ENCODE measurements at regions not wholly inside any gene's neighbourhood (a gene's known extent, or its start where the extent isn't known, plus 50 kb on each side); places are given as distances from the start of the nearest gene placed in this dataset.
"Not testable (repeated sequence)": the region's sequence is repeated elsewhere in the genome, so short reads cannot be mapped to it uniquely, and the experiment has no call there.

DNA sequence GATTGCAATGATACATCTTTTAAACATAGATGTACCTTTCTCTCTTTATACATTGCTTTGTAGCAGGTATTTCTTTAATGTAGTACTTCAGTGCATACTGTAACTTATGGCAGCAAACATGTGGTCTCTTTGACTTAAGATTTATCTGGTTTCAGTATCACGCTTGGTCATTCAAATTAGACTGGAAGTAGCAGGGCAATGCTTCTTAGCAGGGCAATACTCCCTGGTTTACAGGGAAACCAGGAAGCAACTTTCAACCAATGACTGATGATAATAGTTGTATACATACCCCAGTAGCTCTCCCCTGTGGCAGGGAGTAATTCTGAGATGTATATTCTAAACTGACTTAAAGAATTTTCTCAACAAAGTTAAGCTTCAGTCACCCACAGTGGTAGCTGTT is 761.1 kb upstream of the CDH10 start:
- intact Hi-C loops (cut with micrococcal nuclease) = no loop called here

DNA sequence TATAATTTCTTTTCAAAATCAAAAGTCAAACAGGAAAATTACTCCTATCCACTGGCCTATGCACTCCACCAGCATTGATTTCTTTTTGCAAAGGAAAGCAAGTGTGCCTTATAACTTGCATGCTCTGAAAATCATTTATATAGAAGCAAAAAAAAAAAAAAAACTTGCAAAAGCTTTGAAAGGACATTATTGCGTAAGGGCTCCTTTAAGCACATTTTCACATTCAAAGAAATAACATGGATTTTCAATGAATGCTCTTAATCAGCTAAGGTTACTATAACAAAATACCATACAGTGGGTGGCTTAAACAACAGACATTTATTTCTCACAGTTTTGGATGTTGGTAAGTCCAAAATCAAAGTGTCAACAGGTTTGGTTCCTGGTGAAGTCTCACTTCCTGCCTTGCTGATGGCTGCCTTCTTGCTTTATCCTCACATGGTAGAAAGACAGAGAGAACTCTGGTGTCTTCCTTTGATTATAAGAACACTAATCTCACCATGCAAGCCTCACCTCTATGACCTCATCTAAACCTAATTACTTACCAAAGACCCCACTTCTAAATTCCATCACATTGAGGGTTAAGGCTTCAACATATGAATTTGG is 755.2 kb upstream of the CDH10 start:
- intact Hi-C loops (cut with micrococcal nuclease) = no loop called here

DNA sequence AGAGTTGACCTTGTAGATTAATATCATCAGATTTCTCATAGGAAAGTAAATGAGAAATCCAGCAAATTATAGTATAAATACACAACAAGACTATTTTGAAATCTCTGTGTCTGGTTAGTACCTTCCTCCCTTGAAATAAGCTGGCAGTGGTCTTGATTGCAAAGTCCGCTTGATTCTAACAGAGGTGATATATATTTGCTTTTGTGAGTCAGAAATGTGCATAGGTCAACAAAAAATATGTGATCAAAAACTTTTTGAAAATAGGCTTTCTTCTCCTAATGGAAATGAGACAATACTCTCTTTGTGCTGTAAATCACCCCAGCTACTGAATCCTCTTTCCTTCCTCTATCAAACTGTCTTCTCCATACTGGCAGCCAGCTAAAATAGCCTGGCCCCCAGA is 749.2 kb upstream of the CDH10 start:
- intact Hi-C loops (cut with micrococcal nuclease) = no loop called here

DNA sequence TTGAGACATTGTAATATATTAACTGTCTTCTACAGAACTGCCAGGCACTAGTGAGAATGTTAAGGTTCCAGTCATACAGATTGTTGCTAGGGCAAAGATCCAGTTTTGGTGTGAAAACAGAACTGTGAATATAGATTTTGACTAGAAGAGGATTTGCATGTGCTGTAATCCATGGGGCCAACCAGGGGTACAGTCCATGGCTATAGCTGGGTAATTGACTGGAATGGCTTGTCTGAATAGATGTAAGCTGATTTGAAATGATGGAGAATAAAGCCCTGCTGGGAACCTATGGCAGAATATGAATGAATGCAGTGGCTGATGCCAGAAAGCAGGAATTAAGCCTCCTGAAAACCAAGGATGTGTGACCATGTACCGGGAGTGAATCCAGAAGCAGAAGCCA is 748.5 kb upstream of the CDH10 start:
- intact Hi-C loops (cut with micrococcal nuclease) = no loop called here

DNA sequence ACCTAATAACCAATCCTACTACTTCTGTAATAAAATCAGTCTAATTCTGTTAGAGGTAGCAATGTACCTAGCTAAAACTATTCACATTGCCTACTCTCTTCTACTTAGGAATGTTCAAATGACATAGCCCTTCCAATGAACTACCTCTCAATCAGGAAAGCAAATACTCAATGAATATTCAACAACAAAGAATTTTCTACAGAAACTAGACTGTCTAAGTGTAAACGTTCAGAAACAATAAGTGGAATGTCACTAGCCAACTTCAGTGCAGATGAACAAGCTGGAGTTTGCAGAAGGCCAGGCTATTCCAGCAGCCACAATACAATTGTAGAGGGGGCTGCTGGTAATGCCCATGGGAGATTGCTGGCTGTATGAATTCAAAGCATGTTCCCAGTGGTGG is 743.2 kb upstream of the CDH10 start:
- intact Hi-C loops (cut with micrococcal nuclease) = no loop called here

DNA sequence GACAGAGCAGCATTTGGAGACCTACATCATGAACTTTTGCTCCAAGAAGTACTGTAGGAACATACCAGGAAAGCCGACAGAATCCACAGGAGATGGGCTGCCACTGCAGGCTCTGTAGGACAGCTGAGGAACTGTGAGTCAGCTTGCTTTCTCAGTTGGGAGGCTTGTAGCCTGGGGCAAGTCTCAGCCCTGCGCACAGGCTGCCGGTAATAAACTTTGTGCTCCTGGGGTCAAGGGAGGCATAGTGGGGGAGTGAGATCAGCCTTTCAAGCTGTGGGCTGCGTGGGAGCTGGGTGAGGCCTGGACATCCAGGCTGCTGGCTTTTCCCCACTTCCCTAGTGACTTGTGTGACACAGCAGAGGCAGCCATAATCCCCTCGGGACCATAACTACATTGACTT is 718.0 kb upstream of the CDH10 start:
- intact Hi-C loops (cut with micrococcal nuclease) = no loop called here

DNA sequence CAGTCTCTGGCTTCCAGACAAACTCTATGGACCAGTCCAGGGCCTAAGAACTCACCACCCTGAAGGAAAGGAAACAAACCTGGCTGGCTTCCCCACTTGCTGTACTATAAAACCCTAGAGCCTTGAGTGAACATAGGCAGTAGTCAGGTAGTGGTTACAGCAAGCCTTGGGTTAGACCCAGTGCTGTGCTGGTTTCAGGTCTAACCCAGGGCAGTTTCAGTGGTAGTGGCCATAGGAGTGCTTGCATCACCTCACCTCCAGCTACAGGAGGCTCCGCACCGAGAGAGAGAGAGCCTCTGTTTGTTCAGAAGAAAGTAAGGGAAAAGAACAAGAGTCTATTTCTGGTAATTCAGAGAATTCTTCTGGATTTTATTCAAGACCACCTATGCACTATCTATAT is 714.1 kb upstream of the CDH10 start:
- intact Hi-C loops (cut with micrococcal nuclease) = no loop called here

DNA sequence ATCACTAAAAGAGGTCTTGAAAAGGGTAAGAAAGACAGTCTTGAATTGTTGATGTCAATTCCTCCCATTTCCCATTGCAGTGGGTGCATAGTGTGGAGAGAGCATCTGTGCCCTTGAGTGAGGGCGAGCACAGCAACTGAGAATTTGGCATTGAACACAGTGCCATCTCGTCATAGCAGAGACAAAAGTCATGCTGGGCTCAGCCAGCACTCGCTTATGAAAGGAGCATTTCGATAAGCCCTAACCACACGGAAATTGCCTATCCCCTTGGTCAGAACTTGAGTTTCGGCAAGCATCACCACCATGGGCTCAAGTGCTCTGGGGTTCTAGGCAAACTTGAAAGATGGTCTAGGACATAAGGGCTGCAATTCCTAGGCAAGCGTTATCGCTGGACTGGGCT is 712.8 kb upstream of the CDH10 start:
- intact Hi-C loops (cut with micrococcal nuclease) = no loop called here

DNA sequence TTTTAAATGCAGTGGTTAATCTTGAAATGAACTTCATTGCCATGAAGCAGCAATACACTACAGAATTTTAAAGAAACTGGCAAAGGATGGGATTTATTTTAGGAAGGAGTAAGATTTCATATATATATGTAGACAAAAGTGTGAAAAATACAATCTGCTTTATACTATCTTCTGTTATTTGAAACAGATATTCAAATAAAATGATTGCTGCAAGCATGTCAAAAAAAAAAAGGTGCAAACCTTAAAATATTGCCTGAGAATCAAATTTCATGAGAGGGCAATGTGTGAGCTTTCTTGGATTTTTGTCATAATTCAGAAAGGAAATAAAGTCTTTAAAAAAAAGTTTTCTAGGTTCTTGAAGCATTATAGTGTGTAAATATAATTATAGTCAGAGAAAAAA is 705.0 kb upstream of the CDH10 start:
- intact Hi-C loops (cut with micrococcal nuclease) = no loop called here

DNA sequence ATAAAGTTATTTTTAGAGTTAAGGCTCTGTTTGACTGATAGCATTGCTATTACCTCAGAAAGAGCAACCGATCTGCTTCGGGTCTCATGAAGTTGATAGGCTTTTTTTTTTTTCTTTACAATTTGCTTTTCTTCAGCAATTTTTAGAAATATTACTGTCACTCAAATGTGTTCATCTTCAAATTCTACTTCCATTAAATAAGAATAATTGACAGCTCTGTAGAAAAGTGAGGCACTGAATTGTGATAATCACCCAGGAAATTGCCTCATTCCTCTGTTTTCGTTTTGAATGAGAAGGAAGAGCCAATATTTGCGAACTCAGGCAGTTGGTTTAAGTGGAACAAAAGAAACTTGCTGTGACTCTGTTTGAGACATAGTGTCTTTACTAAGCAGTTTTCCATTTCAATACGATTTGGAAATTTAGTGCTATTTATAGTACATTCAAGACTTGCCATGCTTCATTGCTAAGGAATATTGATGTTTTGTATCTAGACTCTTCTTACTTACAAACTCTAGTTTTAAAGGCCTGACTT is 700.5 kb upstream of the CDH10 start:
- intact Hi-C loops (cut with micrococcal nuclease) = no loop called here

DNA sequence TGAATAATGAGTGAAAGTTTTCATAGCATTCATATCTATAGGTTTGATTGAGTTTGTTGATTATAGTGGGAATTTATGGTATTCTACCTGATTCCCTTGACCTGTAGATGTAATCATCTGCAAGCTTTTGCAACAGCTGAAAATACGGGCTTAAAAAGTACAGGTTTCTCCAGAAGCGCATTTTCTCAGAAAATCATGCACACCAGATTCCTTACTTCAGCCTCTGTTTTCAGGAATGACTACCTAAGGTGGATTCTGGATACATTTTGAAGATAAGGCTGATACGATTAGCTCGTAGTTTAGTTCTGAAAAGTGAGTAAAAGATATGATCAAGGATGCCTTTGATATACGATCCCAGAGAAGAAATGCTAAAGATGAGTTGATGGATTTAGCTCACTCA is 694.8 kb upstream of the CDH10 start:
- intact Hi-C loops (cut with micrococcal nuclease) = no loop called here

DNA sequence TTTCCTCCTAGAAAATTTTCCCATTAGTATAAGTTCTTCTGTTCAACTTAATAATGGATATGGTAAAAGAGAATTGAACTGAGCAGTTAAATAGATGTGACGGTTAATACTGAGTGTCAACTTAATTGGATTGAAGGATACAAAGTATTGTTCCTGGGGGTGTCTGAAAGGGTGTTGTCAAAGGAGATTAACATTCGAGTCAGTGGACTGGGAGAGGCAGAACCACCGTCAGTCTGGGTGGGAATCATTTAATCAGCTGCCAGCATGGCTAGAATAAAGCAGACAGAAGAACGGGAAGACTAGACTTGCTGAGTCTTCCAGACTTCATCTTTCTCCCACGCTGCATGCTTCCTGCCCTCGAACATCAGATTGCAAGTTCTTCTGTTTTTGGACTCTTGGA is 689.6 kb upstream of the CDH10 start:
- intact Hi-C loops (cut with micrococcal nuclease) = no loop called here

DNA sequence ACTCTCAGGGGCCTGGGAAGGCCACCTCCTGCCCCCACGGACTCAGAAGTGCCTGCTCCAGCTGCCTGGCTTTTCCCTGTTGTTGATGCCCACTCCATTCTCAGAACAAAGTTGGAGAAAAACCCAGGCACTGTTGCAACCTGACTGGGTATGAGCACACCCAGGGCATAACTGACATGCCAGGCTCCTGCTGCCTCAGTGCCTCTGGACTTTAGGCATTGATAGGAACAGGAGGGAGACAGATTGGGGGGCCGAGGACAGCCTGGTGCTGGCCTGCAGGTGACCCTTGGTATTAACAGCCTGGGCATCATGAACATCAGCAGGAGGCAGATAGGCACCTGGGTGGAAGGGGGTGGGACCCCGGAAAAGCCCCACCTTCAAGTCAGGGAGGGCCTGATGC is 685.9 kb upstream of the CDH10 start:
- intact Hi-C loops (cut with micrococcal nuclease) = no loop called here

DNA sequence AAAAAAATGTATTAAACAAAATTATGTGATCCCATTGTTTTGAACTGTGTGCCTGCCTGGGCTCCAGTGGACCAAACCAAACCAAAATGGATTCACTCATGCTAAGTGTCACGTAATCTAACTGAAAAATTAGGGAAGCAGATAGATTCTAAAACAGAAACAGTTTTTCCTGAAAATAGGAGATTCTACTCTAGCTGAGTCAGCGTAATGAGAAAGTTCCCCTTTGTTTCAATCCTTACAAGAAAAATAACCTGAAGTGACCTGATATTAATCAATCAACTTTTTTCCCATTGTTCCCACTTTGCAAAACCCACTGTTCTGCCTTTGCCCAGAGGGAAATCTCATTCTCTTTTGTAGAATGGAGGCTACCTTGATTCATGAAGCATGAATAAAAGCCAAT is 682.4 kb upstream of the CDH10 start:
- intact Hi-C loops (cut with micrococcal nuclease) = no loop called here

DNA sequence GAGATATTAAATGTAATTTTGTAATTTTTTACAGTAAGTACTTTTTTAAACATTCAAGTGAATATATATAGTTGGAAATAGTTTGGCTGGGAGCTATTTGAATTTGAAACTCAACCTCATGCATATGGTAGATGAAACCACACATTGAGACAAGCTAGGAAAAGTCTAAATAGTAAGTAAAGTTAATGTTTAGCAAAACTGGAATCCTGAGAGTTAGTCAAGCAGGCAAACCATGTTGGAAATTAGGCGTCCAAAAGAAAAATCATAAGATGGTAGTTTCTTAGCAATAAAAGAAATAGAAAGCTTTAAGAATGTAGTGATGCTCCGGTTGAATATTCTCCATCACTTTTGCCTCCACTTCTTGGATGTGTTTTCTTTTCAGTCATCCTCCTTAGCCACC is 657.1 kb upstream of the CDH10 start:
- intact Hi-C loops (cut with micrococcal nuclease) = no loop called here

DNA sequence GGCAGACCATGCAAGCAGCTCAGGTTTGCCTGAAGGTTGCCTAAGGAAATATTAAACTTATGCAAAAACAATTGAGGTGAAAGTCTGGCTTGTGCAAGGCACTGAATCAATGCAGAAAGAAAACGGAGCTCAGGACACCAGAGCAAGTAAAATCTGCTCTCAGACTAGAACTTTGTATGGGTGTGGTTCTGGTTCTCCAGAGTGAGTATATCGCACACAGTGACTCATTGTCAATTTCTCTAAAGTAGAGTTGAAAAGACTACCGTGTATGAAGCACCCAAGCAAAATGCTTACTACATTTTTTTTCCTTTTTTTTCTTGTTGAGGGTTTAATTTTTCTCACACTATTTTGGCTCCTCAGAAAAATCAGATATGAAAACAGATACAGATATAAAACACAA is 650.3 kb upstream of the CDH10 start:
- intact Hi-C loops (cut with micrococcal nuclease) = no loop called here

DNA sequence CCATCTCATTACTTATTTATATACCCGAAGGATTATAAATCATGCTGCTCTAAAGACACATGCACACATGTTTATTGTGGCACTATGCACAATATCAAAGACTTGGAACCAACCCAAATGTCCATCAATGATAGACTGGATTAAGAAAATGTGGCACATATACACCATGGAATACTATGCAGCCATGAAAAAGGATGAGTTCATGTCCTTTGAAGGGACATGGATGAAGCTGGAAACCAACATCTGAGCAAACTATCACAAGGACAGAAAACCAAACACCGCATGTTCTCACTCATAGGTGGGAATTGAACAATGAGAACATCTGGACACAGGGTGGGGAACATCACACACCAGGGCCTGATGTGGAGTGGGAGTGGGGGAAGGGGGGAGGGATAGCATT is 645.0 kb upstream of the CDH10 start:
- intact Hi-C loops (cut with micrococcal nuclease) = not testable (repeated sequence)

DNA sequence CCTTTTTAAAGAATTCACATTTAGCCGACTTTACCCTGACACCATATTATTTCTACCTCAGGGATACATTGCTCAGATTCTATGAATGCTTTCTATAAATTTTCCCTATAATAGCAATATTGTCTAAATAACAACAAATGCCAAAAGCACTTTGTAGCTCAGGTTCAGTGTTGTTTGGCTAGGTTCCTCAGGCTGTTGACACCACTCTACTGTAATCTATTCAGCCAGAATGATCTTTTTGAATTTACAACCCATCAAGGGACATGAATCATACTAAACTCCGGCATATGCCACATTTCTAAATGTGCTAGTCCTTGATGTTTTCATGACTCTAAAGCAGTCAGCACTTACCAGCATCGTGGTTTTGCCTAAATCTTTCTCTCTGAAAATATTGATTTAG is 641.5 kb upstream of the CDH10 start:
- intact Hi-C loops (cut with micrococcal nuclease) = no loop called here

DNA sequence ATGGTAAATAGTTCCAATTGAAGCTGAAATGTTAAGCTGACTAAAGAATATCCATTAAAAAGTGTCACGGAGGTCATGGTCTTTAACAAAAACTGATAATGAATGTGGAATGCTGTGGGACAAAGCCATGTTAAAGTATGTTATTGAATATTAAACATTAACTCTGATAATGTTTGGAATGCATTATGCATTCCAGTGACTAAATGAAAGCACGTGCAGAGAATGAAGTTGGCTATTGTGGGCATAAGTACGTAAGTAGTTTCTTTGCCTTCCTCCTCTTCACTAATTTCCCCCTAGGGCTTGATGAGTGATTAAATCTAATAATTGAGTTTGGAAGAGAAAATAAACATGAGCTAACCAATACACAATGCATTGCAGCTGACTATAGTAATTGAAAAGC is 640.4 kb upstream of the CDH10 start:
- intact Hi-C loops (cut with micrococcal nuclease) = no loop called here

DNA sequence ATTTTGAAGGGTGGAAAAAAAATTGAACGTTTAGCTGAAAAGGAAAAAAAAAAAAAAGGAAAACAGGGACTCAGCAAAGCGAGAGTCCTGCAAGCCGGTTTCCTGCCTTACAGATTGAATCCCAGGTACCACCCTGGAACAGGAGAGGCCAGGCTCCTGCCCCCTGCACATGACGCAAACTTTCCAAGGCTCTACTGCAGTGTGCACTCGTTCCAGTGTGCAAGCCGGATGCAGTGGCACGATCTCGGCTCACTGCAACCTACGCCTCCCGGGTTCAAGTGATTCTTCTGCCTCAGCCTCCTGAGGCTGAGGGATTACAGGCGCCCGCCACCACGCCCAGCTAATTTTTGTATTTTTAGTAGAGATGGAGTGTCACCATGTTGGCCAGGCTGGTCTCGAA is 618.7 kb upstream of the CDH10 start:
- intact Hi-C loops (cut with micrococcal nuclease) = not testable (repeated sequence)

DNA sequence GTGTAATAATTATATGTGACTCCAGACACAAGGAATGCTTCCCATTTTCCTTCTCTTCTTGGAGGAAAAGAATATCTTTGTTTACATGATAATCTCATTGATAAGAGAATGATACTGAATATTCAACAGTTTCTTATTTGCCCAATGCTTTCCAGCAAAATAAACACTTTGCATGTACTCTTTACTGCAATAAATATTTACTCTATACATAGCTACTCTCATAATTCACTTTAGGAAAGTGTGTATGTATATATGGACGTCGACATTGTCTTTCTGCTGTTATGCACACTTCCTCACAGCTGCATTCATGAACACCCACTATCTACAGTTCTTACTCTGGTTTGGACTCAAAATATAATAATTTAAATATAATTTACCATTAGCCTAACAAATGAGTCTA is 617.4 kb upstream of the CDH10 start:
- intact Hi-C loops (cut with micrococcal nuclease) = no loop called here

DNA sequence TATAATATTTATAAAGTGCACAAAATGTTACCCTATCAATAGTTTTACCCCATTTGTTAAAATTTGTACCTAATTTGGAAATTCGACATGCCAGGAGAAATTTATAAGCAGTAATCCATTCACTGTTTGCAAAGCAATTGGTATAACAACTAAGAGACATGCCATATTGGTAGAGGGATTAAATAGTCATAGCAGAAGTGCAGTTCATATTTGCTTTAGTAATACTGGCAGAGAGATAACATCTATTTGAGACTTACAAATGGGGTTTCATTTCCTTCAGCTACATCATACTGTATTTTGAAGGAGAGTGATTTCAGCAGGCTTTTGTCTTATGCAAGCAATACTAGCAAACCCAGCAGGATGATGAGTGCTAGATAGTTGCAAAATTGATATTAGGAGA is 610.4 kb upstream of the CDH10 start:
- intact Hi-C loops (cut with micrococcal nuclease) = no loop called here

DNA sequence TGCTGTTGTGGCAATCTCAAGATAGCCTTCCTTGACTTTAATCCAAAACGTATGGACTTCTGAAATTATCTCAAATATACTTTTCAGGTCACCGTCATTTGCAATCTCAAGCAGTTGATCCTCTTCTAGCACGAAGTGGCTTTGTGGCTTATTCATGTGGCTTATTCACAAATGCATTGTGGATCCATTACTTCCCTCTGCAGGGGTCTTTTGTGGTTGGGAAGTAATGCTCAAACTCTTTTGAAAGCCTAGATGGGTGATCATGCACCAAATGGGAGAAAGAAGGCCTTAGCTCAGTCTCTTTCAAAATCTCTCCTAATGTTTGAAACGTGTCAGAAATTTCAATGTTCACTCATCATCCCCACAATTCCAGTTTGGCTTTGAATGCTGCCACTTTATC is 597.2 kb upstream of the CDH10 start:
- intact Hi-C loops (cut with micrococcal nuclease) = no loop called here

DNA sequence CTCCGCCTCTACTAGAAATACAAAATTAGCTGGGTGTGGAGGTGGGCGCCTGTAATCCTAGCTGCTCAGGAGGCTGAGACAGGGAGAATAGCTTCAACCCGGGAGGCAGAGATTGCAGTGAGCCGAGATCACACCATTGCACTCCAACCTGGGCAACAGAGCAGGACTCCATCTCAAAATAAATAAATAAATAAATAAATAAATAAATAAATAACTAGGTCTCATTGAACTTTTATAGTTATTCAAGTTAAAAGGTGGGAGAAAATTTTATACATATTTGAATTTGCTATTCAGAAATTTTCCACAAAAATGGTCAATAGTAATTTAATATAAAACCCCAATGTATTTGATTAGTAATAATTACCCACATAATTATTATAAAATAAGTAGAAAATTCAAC is 593.9 kb upstream of the CDH10 start:
- intact Hi-C loops (cut with micrococcal nuclease) = not testable (repeated sequence)

Data from T-helper 1 cell treated with Interleukin-12 subunit alpha and Interleukin-12 subunit beta and Interleukin-4 antibody, amounts not matched to agents 30 ng/mL and 1 ng/mL, for 36 hours (primary cell).